Coronary artery (tissue), 2 donors: ENCODE measurements at regions not wholly inside any gene's neighbourhood (a gene's known extent, or its start where the extent isn't known, plus 50 kb on each side); places are given as distances from the start of the nearest gene placed in this dataset.

Source experiments
- DNase-seq: peaks from one replicate; pipeline ENCODE4 v3.0.0-alpha.2; 2017; ENCODE audit warnings: low spot score
- H3K27ac ChIP-seq, 2 donors: fragments of 200-600 bp; sonication (generic); one replicate each; pipeline ENCODE4 v1.5.1; 2016 to 2019
- H3K4me3 ChIP-seq: fragments of 200-600 bp; sonication (generic); 2 replicates; pipeline ENCODE4 v1.5.1; 2016; ENCODE audit warnings: mild to moderate bottlenecking, moderate library complexity
- CTCF ChIP-seq: fragments of 200-600 bp; sonication (generic); IDR thresholded peaks from one replicate; pipeline ENCODE4 v1.5.1; 2019; ENCODE audit warnings: antibody characterized with exemption

- Histone ChIP-seq H3K27ac (no peak overlapping the region), H3K4me3 (no peak overlapping the region)
- no peak for TF ChIP-seq CTCF
- DNase-seq = no peak
Measured at GRCh38 chr17:70525961-70526360, 356.6 kb downstream of the KCNJ2 start.

DNA sequence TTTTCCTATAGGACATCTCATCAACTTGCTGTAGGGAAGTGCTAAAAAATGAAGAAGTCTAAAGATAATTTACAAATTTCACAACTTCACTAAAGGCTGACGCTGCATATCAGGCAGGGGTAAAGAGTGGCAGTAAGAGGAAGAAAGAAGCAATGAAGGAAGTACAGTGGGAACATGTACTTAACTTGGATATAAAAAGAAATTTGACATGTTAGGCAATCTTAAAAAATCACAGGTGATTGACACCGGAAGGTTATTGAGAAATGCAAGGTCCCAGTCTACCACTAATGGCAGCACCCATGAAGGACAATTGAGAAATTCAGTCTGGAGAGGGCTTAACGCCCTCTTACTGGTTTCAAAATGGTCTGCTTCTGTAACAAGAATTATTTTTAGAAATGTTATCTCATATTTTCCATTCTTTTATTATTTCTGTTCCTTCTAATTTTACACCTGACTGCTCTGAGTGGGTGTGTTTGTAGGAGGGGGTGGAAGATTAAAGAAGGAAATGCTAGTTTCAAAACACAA lies 358.1 kb downstream of the KCNJ2 start:
- no peak for DNase-seq
- TF ChIP-seq CTCF = no peak
- Histone ChIP-seq H3K4me3 (no peak overlapping the region), H3K27ac (no peak overlapping the region)

DNA sequence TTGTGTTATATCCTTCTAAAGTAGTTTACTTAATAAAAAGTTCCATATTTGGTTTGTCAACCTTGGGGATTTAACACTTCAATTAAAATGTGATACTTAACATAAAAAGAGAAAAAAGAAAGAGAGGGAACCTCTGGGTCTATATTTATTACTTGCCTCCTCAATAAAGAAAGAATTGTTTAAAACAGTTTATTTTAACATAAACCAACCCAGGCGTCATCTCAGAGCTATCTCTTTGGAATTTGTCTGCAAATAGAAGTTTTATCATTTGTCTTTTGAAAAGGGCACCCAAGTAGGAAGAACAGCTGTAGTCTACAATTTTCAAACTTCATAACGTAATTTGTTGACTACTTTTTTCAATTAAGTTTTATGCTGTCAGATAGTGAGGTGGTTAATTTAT lies 364.1 kb downstream of the KCNJ2 start:
- no peak overlapping the region for H3K27ac ChIP-seq
- no peak overlapping the region for H3K4me3 ChIP-seq
- no peak for TF ChIP-seq CTCF
- no peak for DNase-seq

- H3K4me3 ChIP-seq = no peak overlapping the region
- no peak for TF ChIP-seq CTCF
- H3K27ac ChIP-seq = no peak overlapping the region
- DNase-seq = no peak
Measured at GRCh38 chr17:70535986-70536385, 366.7 kb downstream of the KCNJ2 start.

DNA sequence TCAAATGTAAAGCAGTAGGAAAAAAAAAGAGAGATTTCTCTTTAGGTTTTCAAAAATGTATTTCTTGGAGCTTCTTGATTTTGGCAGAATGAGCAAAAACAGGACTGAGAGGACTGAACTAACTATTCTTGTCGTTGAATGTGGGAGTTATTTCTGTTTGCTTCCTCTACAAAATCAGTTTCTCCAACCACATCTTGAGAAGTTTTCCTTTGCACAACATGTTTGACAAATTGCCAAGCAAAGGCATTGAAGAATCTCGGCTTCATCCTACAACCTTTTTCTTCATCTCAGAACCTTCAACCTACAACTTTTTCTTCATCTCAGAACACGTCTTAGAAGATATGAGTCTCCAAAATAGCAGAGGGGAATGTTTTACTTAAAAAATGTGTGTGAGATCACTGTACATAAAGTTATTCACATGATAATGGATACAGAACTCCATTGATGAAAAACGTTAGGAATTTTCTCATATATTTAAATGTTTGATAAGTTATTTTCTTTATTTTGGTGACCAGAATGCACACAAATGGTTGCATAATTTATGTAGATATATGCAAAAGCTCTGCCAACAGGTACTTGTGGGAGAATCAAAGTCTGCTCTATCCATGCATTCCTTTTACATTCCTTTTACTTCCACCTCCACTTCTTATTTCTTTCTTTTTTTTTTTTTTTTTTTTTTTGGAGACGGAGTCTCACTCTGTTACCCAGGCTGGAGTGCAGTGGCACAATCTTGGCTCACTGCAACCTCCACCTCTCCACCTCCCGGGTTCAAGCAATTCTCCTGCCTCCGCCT lies 370.0 kb downstream of the KCNJ2 start:
- Histone ChIP-seq H3K27ac (no peak overlapping the region), H3K4me3 (no peak overlapping the region)
- no peak for DNase-seq
- TF ChIP-seq CTCF = no peak

- Histone ChIP-seq H3K4me3 (no peak overlapping the region), H3K27ac (no peak overlapping the region)
- no peak for TF ChIP-seq CTCF
- DNase-seq = no peak
Measured at GRCh38 chr17:70542876-70543275, 373.5 kb downstream of the KCNJ2 start.

GRCh38 chr17:70544317-70544716 lies 375.0 kb downstream of the KCNJ2 start:
- Histone ChIP-seq H3K27ac (no peak overlapping the region), H3K4me3 (no peak overlapping the region)
- no peak for DNase-seq
- no peak for TF ChIP-seq CTCF
